GM12878 (cell line): ENCODE measurements at regions not wholly inside any gene's neighbourhood (a gene's known extent, or its start where the extent isn't known, plus 50 kb on each side); places are given as distances from the start of the nearest gene placed in this dataset.

Source experiments
- ASH2L ChIP-seq: fragments of 300-600, 200-600 bp; sonication (generic); IDR thresholded peaks from 2 replicates; pipeline ENCODE4 v1.6.1; 2017; ENCODE audit warnings: low read depth, mild to moderate bottlenecking, borderline replicate concordance
- MAX ChIP-seq: IDR thresholded peaks from 2 replicates; pipeline ENCODE4 v1.6.1; 2012; ENCODE audit warnings: low read depth, low read length, improper control_type of control experiment
- PAX8 ChIP-seq: fragments of 450-650 bp; IDR thresholded peaks from 2 replicates; pipeline ENCODE4 v1.6.1; 2017; ENCODE audit warnings: mild to moderate bottlenecking, moderate library complexity
- SP1 ChIP-seq: IDR thresholded peaks from one replicate; pipeline ENCODE4 v1.6.1; 2011; ENCODE audit warnings: low read depth, low read length
- ZBTB40 ChIP-seq: fragments of 450-650 bp; IDR thresholded peaks from 2 replicates; pipeline ENCODE4 v1.6.1; 2016; ENCODE audit warnings: mild to moderate bottlenecking, moderate library complexity, borderline replicate concordance
- ZNF592 ChIP-seq: fragments of 450-650 bp; IDR thresholded peaks from 2 replicates; pipeline ENCODE4 v1.6.1; 2017; ENCODE audit warnings: mild to moderate bottlenecking, moderate library complexity
- TF ChIP-seq, protein P1 (sequence below): fragments of 450-650 bp; IDR thresholded peaks from 2 replicates; pipeline ENCODE4 v1.6.1; 2017; ENCODE audit warnings: borderline replicate concordance

- TF ChIP-seq, protein P1, sequence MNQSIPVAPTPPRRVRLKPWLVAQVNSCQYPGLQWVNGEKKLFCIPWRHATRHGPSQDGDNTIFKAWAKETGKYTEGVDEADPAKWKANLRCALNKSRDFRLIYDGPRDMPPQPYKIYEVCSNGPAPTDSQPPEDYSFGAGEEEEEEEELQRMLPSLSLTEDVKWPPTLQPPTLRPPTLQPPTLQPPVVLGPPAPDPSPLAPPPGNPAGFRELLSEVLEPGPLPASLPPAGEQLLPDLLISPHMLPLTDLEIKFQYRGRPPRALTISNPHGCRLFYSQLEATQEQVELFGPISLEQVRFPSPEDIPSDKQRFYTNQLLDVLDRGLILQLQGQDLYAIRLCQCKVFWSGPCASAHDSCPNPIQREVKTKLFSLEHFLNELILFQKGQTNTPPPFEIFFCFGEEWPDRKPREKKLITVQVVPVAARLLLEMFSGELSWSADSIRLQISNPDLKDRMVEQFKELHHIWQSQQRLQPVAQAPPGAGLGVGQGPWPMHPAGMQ = no peak
- TF ChIP-seq SP1 (no peak), MAX (no peak), ASH2L (no peak), ZNF592 (no peak), PAX8 (no peak), ZBTB40 (no peak)
These were observed 396.3 kb downstream of the CBLN2 start (continued) for GRCh38 chr18:72147830-72148229.
